Fibroblast of lung (primary cell): ENCODE measurements at regions not wholly inside any gene's neighbourhood (a gene's known extent, or its start where the extent isn't known, plus 50 kb on each side); places are given as distances from the start of the nearest gene placed in this dataset.

Experiments
- EZH2 ChIP-seq: IDR thresholded peaks from 2 replicates; pipeline ENCODE4 v1.5.1; 2012; ENCODE audit warnings: low read length, control low read depth, mild to moderate bottlenecking; ENCODE audit errors: missing control alignments
- TF ChIP-seq, protein P1 (sequence below), 2 donors: IDR thresholded peaks in 1 of 2; conservative IDR thresholded peaks in 1 of 2; 1 replicate in 1 of 2; 2 replicates in 1 of 2; pipeline ENCODE4 v1.5.1; 2011 to 2012; ENCODE audit warnings: low read length in 2 of 2, control low read depth in 1 of 2, inconsistent platforms in 1 of 2, low read depth in 1 of 2, mild to moderate bottlenecking in 1 of 2

DNA sequence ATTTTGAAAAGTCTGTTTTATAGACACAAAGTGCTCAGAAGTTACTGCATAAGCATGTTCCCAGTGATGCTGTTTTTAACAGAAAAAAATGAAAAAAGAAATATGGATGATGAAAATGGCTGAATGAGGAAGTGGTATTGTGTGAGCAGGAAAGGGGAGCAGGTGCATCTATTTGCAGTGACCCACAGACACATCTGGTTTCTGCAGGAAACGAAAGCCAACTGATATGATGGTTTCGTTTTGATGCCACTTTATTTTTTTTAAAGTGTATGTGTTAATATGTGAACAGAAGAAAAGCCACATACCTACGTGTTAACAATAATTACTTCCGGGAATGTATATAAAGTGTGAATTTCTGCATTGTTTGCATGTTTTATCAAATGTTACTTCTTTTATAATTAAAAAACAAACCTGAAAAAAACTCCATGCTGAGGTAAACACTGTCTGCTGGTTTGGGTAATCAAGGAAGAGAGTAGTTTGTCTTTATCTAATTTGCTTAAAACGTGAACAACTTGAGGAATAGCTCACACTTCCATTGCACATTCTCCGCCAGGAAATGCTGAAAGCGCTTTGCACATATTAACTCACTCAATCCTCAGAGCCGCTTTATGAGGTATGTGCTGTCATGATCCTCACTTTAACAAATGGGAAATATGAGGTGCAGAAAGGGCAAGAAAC, 1335.9 kb downstream of the TBC1D22A start:
- TF ChIP-seq, protein P1, sequence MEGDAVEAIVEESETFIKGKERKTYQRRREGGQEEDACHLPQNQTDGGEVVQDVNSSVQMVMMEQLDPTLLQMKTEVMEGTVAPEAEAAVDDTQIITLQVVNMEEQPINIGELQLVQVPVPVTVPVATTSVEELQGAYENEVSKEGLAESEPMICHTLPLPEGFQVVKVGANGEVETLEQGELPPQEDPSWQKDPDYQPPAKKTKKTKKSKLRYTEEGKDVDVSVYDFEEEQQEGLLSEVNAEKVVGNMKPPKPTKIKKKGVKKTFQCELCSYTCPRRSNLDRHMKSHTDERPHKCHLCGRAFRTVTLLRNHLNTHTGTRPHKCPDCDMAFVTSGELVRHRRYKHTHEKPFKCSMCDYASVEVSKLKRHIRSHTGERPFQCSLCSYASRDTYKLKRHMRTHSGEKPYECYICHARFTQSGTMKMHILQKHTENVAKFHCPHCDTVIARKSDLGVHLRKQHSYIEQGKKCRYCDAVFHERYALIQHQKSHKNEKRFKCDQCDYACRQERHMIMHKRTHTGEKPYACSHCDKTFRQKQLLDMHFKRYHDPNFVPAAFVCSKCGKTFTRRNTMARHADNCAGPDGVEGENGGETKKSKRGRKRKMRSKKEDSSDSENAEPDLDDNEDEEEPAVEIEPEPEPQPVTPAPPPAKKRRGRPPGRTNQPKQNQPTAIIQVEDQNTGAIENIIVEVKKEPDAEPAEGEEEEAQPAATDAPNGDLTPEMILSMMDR (conservative IDR thresholded peaks at IDR 0.05 in 1 of 2, IDR thresholded peaks at IDR 0.05 in 1 of 2; ENCODE audit: low read depth in 1 of 2, low read length in 2 of 2): no peak
- no peak for TF ChIP-seq EZH2
